ENCODE measurements at regions not wholly inside any gene's neighbourhood (a gene's known extent, or its start where the extent isn't known, plus 50 kb on each side); places are given as distances from the start of the nearest gene placed in this dataset. TPM values are rescaled to one million over a fixed set of nuclear protein-coding genes. Genes with fewer than 3 reads are reported as not detected.

GRCh38 chr4:107098401-107098800 is 62.3 kb upstream of the DKK2 start:
- no peak for DNase-seq (ENCODE audit: low read depth)

- DNase-seq (ENCODE audit: low read depth) = no peak
These were observed 58.9 kb upstream of the DKK2 start for GRCh38 chr4:107094976-107095375.

GRCh38 chr4:107094332-107094731 is 58.2 kb upstream of the DKK2 start:
- DNase-seq (ENCODE audit: low read depth) = peak; percentile 52

Small RNA genes lying in the stretch of these regions (small RNA-seq; reads per million reads assigned to genes)
- gene RNU6-551P = not detected
